Keratinocyte (primary cell): ENCODE measurements at regions not wholly inside any gene's neighbourhood (a gene's known extent, or its start where the extent isn't known, plus 50 kb on each side); places are given as distances from the start of the nearest gene placed in this dataset.

Source experiments
- DNase-seq: peaks from one replicate; pipeline ENCODE4 v3.0.0-alpha.2; 2011; ENCODE audit warnings: low read depth, missing footprints, low spot score
- FAIRE-seq: peaks from 2 replicates; lab custom pipeline; 2011; peaks lifted over from hg19 to GRCh38; lab: Jason Lieb, UNC
- H2AFZ ChIP-seq: 2 replicates; pipeline ENCODE4 v1.6.0; 2012; ENCODE audit warnings: low read length, control low read depth, inconsistent platforms; ENCODE audit not compliant: control insufficient read depth
- H3K27ac ChIP-seq: 2 replicates; pipeline ENCODE4 v1.5.1; 2011; ENCODE audit warnings: low read length; ENCODE audit not compliant: control insufficient read depth, insufficient read depth
- H3K27me3 ChIP-seq: 3 replicates; pipeline ENCODE4 v1.6.0; 2011; ENCODE audit warnings: low read length; ENCODE audit not compliant: control insufficient read depth, insufficient read depth; ENCODE audit errors: extremely low read depth
- H3K36me3 ChIP-seq, 2 experiments: 2 replicates in 1 of 2; 3 replicates in 1 of 2; pipeline ENCODE4 v1.5.1; 2011; ENCODE audit warnings: low read length in 2 of 2, mild to moderate bottlenecking in 1 of 2; ENCODE audit not compliant: control insufficient read depth in 2 of 2, insufficient read depth in 2 of 2; ENCODE audit errors: extremely low read depth in 1 of 2
- H3K4me1 ChIP-seq: 3 replicates; pipeline ENCODE4 v1.5.1; 2011; ENCODE audit warnings: low read length; ENCODE audit not compliant: control insufficient read depth, insufficient read depth; ENCODE audit errors: extremely low read depth
- H3K4me2 ChIP-seq: 3 replicates; pipeline ENCODE4 v1.6.0; 2011; ENCODE audit warnings: low read depth, low read length; ENCODE audit not compliant: control insufficient read depth, insufficient read depth; ENCODE audit errors: extremely low read depth
- H3K4me3 ChIP-seq, 3 experiments: fragments of 200-600 bp in 1 of 3; sonication (generic) in 1 of 3; 2 replicates in 2 of 3; 3 replicates in 1 of 3; pipeline ENCODE4 v1.5.1; 2011 to 2016; ENCODE audit warnings: low read length in 3 of 3, mild to moderate bottlenecking in 3 of 3, control low read depth in 2 of 3, inconsistent platforms in 1 of 3, low read depth in 1 of 3, mixed read lengths in 1 of 3, mixed run types in 1 of 3, moderate library complexity in 1 of 3; ENCODE audit not compliant: control insufficient read depth in 2 of 3, insufficient read depth in 2 of 3; ENCODE audit errors: extremely low read depth in 1 of 3
- H3K79me2 ChIP-seq: 2 replicates; pipeline ENCODE4 v1.6.0; 2012; ENCODE audit warnings: low read length; ENCODE audit not compliant: control insufficient read depth, insufficient read depth
- H3K9ac ChIP-seq: 3 replicates; pipeline ENCODE4 v1.6.0; 2011; ENCODE audit warnings: low read length; ENCODE audit not compliant: control insufficient read depth, insufficient read depth; ENCODE audit errors: extremely low read depth
- H3K9me1 ChIP-seq: 3 replicates; pipeline ENCODE4 v1.6.0; 2011; ENCODE audit warnings: low read length; ENCODE audit not compliant: control insufficient read depth, insufficient read depth; ENCODE audit errors: extremely low read depth
- H3K9me3 ChIP-seq: 2 replicates; pipeline ENCODE4 v1.5.1; 2012; ENCODE audit warnings: low read depth, low read length; ENCODE audit not compliant: control insufficient read depth
- H4K20me1 ChIP-seq: 3 replicates; pipeline ENCODE4 v1.6.0; 2011; ENCODE audit warnings: low read length; ENCODE audit not compliant: control insufficient read depth, insufficient read depth; ENCODE audit errors: extremely low read depth
- EZH2 ChIP-seq: IDR thresholded peaks from one replicate; pipeline ENCODE4 v1.6.1; 2012; ENCODE audit warnings: inconsistent platforms, mild to moderate bottlenecking, low read length, moderate library complexity
- dilution Hi-C: fragments of 300-500 bp; cut with MboI; formaldehyde crosslinking; loops from one replicate; pipeline ENCODE4 v1.7.0; 2020; ENCODE audit warnings: low sequenced_read_pairs; ENCODE audit not compliant: extremely low pct_ligation_motif_present
- small RNA-seq, 3 experiments: library from RNA; depleted of rRNA; stranded (forward); fragments of <200 nt; gene quantifications; one replicate each; pipeline ENCODE3, GENCODE V24; 2012; ENCODE audit warnings: low read depth in 3 of 3, low replicate concordance in 1 of 3; ENCODE audit not compliant: insufficient read length in 3 of 3
- TF ChIP-seq, protein P1 (sequence below), 3 experiments: IDR thresholded peaks in 1 of 3; conservative IDR thresholded peaks in 1 of 3; optimal IDR thresholded peaks in 1 of 3; 2 replicates in 2 of 3; 3 replicates in 1 of 3; pipeline versions ENCODE3 to v1.5.1; 2011; ENCODE audit warnings: low read length in 3 of 3, mild to moderate bottlenecking in 3 of 3, moderate library complexity in 2 of 3, control low read depth in 1 of 3, inconsistent platforms in 1 of 3; ENCODE audit not compliant: insufficient read depth in 2 of 3; ENCODE audit errors: extremely low read depth in 1 of 3

DNA sequence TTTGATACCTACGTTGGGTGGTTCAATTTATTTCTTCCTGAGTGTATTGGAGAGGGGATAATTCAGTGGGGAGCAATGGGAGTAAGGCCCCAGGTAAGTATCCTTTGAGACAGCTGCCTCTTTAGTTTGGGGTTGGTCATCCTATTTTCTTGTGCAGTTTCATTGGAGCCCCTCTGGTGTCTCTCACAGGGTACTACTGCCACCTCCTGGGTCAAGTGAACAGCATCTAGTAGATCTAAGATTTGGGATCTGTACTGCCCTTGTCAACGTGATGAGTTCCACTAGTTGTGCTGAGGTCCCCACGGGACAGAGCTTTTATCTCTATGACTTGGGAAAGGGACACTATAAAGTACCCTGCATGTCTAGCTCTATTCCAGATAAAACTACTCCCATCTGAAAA lies 80.6 kb downstream of the PBDC1 start:
- Histone ChIP-seq H3K27me3 (no peaks in the 10 kb centered on the region), H3K9ac (no peak overlapping the region), H3K79me2 (no peaks in the 10 kb centered on the region), H3K4me3 (no peak overlapping the region), H3K36me3 (no peaks in the 10 kb centered on the region), H3K4me1 (no peaks in the 10 kb centered on the region), H3K9me3 (no peaks in the 10 kb centered on the region), H2AFZ (no peak overlapping the region), H3K9me1 (no peaks in the 10 kb centered on the region), H3K4me2 (no peak overlapping the region), H4K20me1 (no peaks in the 10 kb centered on the region), H3K27ac (no peak overlapping the region)
- FAIRE-seq: no peak
- DNase-seq: no peak
- dilution Hi-C loops: no loop called here
- no peak for TF ChIP-seq EZH2
- TF ChIP-seq, protein P1, sequence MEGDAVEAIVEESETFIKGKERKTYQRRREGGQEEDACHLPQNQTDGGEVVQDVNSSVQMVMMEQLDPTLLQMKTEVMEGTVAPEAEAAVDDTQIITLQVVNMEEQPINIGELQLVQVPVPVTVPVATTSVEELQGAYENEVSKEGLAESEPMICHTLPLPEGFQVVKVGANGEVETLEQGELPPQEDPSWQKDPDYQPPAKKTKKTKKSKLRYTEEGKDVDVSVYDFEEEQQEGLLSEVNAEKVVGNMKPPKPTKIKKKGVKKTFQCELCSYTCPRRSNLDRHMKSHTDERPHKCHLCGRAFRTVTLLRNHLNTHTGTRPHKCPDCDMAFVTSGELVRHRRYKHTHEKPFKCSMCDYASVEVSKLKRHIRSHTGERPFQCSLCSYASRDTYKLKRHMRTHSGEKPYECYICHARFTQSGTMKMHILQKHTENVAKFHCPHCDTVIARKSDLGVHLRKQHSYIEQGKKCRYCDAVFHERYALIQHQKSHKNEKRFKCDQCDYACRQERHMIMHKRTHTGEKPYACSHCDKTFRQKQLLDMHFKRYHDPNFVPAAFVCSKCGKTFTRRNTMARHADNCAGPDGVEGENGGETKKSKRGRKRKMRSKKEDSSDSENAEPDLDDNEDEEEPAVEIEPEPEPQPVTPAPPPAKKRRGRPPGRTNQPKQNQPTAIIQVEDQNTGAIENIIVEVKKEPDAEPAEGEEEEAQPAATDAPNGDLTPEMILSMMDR (optimal IDR thresholded peaks at IDR 0.05 in 1 of 3, IDR thresholded peaks at IDR 0.05 in 1 of 3, conservative IDR thresholded peaks at IDR 0.05 in 1 of 3; ENCODE audit: extremely low read depth in 1 of 3, insufficient read depth in 2 of 3, low read length in 3 of 3): peak; percentile 28 to 55 (median 44)

DNA sequence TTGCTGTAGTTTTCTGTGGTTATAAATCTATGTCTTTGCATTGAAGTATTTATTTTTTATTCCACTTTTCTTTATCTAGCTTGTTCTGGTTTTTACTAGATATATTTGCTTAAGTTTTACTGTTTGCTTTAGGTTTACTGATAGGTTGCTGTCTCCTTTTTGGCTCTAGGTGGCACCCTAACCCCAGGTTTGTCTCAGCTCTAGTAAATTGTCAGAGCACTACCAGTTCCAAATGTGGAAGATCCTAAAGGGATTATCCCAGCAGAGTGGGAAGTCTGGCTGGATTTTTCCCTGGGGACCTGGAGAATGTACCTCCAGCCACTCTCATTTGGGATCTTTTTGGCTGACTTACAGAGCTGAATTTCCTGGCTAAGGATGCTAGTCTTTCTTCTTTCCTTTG lies 106.1 kb downstream of the PBDC1 start:
- Histone ChIP-seq H3K9me3 (no peaks in the 10 kb centered on the region), H3K4me1 (no peaks in the 10 kb centered on the region), H3K36me3 (no peaks in the 10 kb centered on the region), H3K79me2 (no peaks in the 10 kb centered on the region), H3K9ac (no peak overlapping the region), H3K27me3 (no peaks in the 10 kb centered on the region), H3K9me1 (no peaks in the 10 kb centered on the region), H3K4me3 (no peak overlapping the region), H3K4me2 (no peak overlapping the region), H2AFZ (no peak overlapping the region), H3K27ac (no peak overlapping the region), H4K20me1 (no peaks in the 10 kb centered on the region)
- dilution Hi-C loops: no loop called here
- DNase-seq: no peak
- peak; percentile 9 for FAIRE-seq
- TF ChIP-seq, protein P1 (optimal IDR thresholded peaks at IDR 0.05 in 1 of 3, IDR thresholded peaks at IDR 0.05 in 1 of 3, conservative IDR thresholded peaks at IDR 0.05 in 1 of 3; ENCODE audit: extremely low read depth in 1 of 3, insufficient read depth in 2 of 3, low read length in 3 of 3): peak; percentile 53 to 74 (median 62)
- TF ChIP-seq EZH2: no peak

Small RNA genes in the stretch of these regions (small RNA-seq; reads per million reads assigned to genes)
- 0 reads per million in 3 experiments for gene RNU6-867P
